Bronchial epithelial cell (primary cell): ENCODE measurements at regions not wholly inside any gene's neighbourhood (a gene's known extent, or its start where the extent isn't known, plus 50 kb on each side); places are given as distances from the start of the nearest gene placed in this dataset.

Experiments used
- DNase-seq: peaks from one replicate; pipeline ENCODE4 v3.0.0-alpha.2; 2010; ENCODE audit warnings: low read depth
- FAIRE-seq: peaks from 2 replicates; lab custom pipeline; 2011; peaks lifted over from hg19 to GRCh38; lab: Jason Lieb, UNC
- H3K27me3 ChIP-seq: 2 replicates; pipeline ENCODE4 v1.5.1; 2011; ENCODE audit warnings: low read length; ENCODE audit not compliant: control insufficient read depth, insufficient read depth
- H3K36me3 ChIP-seq: 2 replicates; pipeline ENCODE4 v1.5.1; 2011; ENCODE audit warnings: low read length; ENCODE audit not compliant: control insufficient read depth, insufficient read depth
- H3K4me3 ChIP-seq: 2 replicates; pipeline ENCODE4 v1.5.1; 2011; ENCODE audit warnings: mild to moderate bottlenecking, low read depth, low read length, control low read depth
- TF ChIP-seq, protein P1 (sequence below): IDR thresholded peaks from 2 replicates; pipeline ENCODE4 v1.5.1; 2011; ENCODE audit warnings: mild to moderate bottlenecking, moderate library complexity, low read length, control low read depth, inconsistent platforms; ENCODE audit not compliant: insufficient read depth, severe bottlenecking

DNA sequence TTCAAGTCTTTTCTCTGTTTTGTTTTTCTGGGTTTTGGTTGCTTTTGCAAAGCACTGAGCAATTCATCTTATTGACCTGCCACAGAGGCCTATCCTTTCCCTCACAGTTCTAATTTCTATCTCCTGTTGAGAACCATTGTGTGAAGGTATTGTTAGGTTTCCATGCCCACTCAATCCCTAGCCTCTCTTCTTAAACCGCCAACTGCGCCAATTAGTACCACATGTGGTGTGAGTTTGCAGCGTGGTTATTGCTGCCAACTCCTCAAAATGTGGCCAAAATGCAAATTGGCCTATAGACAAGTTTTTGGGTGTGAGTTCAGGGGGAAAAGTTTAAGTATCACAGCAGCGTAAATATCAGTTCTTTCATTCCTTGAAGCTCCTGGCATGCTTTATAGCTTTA, 232.6 kb downstream of the FLRT2 start:
- Histone ChIP-seq H3K4me3 (no peak overlapping the region), H3K27me3 (no peaks in the 10 kb centered on the region), H3K36me3 (no peaks in the 10 kb centered on the region)
- no peak for FAIRE-seq
- TF ChIP-seq, protein P1, sequence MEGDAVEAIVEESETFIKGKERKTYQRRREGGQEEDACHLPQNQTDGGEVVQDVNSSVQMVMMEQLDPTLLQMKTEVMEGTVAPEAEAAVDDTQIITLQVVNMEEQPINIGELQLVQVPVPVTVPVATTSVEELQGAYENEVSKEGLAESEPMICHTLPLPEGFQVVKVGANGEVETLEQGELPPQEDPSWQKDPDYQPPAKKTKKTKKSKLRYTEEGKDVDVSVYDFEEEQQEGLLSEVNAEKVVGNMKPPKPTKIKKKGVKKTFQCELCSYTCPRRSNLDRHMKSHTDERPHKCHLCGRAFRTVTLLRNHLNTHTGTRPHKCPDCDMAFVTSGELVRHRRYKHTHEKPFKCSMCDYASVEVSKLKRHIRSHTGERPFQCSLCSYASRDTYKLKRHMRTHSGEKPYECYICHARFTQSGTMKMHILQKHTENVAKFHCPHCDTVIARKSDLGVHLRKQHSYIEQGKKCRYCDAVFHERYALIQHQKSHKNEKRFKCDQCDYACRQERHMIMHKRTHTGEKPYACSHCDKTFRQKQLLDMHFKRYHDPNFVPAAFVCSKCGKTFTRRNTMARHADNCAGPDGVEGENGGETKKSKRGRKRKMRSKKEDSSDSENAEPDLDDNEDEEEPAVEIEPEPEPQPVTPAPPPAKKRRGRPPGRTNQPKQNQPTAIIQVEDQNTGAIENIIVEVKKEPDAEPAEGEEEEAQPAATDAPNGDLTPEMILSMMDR: no peak
- DNase-seq: no peak

DNA sequence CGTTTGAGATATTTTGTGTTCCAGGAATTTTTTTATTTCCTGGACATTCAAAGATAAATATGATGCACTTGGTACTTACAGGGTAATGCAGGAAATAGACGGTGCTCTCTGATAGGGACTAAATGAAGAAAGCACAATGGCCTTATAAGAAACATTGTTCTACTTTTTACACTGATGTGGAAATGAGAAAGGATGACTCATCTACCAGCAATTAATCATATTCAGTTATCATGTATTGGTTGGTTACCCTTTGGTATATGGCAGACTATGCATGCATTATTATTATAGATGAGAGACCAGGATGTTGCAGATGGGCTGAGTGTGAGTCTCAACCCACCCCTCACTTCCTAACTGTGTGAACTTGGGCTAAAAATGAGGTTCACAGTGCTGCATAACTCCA, 222.2 kb downstream of the FLRT2 start:
- Histone ChIP-seq H3K27me3 (no peaks in the 10 kb centered on the region), H3K4me3 (no peak overlapping the region), H3K36me3 (no peaks in the 10 kb centered on the region)
- TF ChIP-seq, protein P1: no peak
- no peak for FAIRE-seq
- peak; percentile 13 for DNase-seq

DNA sequence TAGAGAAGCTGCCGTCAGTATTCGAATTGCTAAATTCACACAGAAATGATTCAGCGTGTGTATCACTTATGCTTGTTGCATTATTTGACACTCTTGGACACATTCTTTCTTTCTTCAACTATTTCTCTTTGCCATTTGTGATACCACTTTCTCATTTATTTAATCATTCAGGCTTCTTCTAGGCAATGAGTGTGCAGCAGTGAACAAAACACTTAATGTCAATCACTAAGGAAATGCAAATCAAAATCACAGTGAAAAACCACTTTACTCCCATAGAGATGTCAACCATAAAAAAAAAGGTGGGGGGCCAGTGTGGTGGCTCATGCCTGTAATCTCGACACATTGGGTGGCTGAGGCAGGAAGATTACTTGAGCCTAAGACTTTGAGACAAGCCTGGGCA, 214.6 kb downstream of the FLRT2 start:
- FAIRE-seq: no peak

DNA sequence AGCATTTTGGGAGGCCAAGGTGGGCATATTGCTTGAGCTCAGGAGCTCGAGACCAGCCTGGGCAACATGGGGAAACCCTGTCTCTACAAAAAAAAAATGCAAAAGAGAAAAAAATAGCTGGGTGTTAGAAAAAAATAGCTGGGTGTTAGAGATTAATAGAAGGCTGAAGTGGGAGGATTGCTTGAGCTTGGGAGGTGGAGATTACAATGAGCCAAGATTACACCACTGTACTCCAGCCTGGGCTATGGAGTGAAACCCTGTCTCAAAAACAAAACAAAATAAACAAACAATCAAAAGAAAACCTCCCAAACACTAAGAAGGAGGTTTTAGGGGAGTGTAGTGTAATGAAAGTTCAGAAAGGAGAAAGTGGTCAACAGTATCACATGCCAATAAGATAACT, 202.1 kb downstream of the FLRT2 start:
- Histone ChIP-seq H3K27me3 (no peaks in the 10 kb centered on the region), H3K4me3 (no peak overlapping the region), H3K36me3 (no peaks in the 10 kb centered on the region)
- TF ChIP-seq, protein P1: no peak
- no peak for DNase-seq
- FAIRE-seq: no peak

More for the DNA sequence above, 214.6 kb downstream of the FLRT2 start:
- DNase-seq: no peak
- Histone ChIP-seq H3K27me3 (no peaks in the 10 kb centered on the region), H3K36me3 (no peaks in the 10 kb centered on the region), H3K4me3 (no peak overlapping the region)
- TF ChIP-seq, protein P1: no peak

DNA sequence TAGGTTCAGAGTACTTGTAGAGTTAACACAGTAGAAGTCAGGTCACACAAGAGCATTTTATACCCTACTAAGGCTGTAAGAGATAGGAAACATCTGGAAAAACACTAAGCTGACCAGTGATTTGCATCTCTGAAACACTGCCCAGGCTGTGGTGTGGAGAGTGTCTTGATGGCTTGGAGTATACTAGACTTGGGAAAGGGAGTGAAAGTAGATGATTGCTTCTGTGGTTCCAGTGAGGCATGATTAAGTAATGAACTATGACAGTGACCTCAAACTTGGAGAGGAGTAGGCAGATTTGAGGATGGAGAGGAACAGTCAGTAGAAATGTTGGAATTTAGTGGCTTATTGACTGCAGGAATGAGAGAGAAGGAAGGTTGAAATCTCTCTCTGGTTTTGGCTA, 201.2 kb downstream of the FLRT2 start:
- no peaks in the 10 kb centered on the region for H3K36me3 ChIP-seq
- TF ChIP-seq, protein P1: no peak
- FAIRE-seq: no peak
- no peak overlapping the region for H3K4me3 ChIP-seq
- no peak for DNase-seq
- H3K27me3 ChIP-seq: no peaks in the 10 kb centered on the region

DNA sequence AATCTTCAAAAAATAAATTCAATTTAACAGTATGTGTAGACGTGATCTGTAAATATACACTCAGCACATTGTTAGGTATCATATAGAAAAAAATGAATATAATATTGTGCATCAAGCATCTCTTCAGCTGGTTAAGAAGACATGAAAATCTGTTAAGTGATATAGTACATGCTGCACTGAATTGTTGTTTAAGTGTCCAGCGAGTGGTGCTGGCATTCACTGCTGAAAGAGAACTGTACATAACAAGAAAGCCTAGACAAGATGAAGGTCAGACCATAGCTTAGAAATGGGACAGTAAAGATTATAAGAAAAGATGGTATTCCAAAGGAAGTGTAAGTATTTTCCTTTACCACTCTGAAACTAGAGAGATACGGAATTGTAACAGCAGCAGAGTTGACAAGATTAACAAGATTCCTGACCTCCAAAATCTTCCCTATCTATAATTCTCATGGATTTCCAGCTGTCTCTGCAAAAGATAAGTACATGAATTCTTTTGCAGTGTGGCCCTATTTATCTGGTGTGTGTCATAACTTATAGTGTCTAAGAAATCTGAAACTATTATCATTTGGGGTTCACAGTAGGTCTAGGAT, 198.6 kb downstream of the FLRT2 start:
- DNase-seq (no peak), FAIRE-seq (no peak)
- Histone ChIP-seq H3K36me3 (no peaks in the 10 kb centered on the region), H3K4me3 (no peak overlapping the region), H3K27me3 (no peaks in the 10 kb centered on the region)
- TF ChIP-seq, protein P1: no peak
